GM12878 (cell line): ENCODE measurements at regions not wholly inside any gene's neighbourhood (a gene's known extent, or its start where the extent isn't known, plus 50 kb on each side); places are given as distances from the start of the nearest gene placed in this dataset.

Experiments
- CTCF ChIP-seq, 3 experiments: IDR thresholded peaks in 2 of 3; conservative IDR thresholded peaks in 1 of 3; 2 replicates each; pipeline ENCODE4 v1.5.1; 2011; ENCODE audit warnings: low read depth in 3 of 3, low read length in 3 of 3, mild to moderate bottlenecking in 3 of 3, control low read depth in 2 of 3, moderate library complexity in 2 of 3, inconsistent platforms in 1 of 3, mixed read lengths in 1 of 3; ENCODE audit not compliant: control insufficient read depth in 2 of 3, insufficient read depth in 1 of 3; ENCODE audit errors: extremely low read depth in 1 of 3
- EZH2 ChIP-seq: IDR thresholded peaks from 2 replicates; pipeline ENCODE4 v1.6.1; 2012; ENCODE audit warnings: low read depth, mild to moderate bottlenecking, control low read depth, inconsistent platforms, low read length, borderline replicate concordance; ENCODE audit not compliant: control insufficient read depth
- HCFC1 ChIP-seq: fragments of 150-350 bp; IDR thresholded peaks from 2 replicates; pipeline ENCODE4 v1.6.1; 2014; ENCODE audit warnings: low read length
- POLR2AphosphoS5 ChIP-seq: IDR thresholded peaks from 2 replicates; pipeline ENCODE4 v1.6.1; 2011; ENCODE audit warnings: mild to moderate bottlenecking, low read length, inconsistent platforms
- RELA ChIP-seq: fragments of 450-650 bp; IDR thresholded peaks from 2 replicates; pipeline ENCODE4 v1.8.0; 2014; ENCODE audit warnings: borderline replicate concordance; ENCODE audit not compliant: partially characterized antibody
- REST ChIP-seq: IDR thresholded peaks from 2 replicates; pipeline ENCODE4 v1.6.1; 2012; ENCODE audit warnings: mild to moderate bottlenecking, low read depth, low read length
- TAF1 ChIP-seq: IDR thresholded peaks from 2 replicates; pipeline ENCODE4 v1.6.1; 2011; ENCODE audit warnings: mild to moderate bottlenecking, low read depth, low read length, borderline replicate concordance

- TF ChIP-seq TAF1 (no peak), REST (no peak), POLR2AphosphoS5 (no peak), HCFC1 (no peak), RELA (no peak), CTCF (IDR thresholded peaks at IDR 0.05 in 2 of 3, conservative IDR thresholded peaks at IDR 0.05 in 1 of 3; ENCODE audit: control insufficient read depth in 2 of 3, extremely low read depth in 1 of 3, insufficient read depth in 1 of 3, low read depth in 3 of 3, low read length in 3 of 3) (no peak), EZH2 (no peak)
These were observed 131.2 kb upstream of the PDE3A start for GRCh38 chr12:20237091-20237490.
